IMR-90 (cell line): ENCODE measurements at regions not wholly inside any gene's neighbourhood (a gene's known extent, or its start where the extent isn't known, plus 50 kb on each side); places are given as distances from the start of the nearest gene placed in this dataset.

Source experiments
- ATAC-seq: fragments of 200-7000 bp; cut with Tn5 transposase; 2 replicates; pipeline ENCODE4 v1.9.1; 2020; ENCODE audit warnings: low read depth, mild to moderate bottlenecking, moderate library complexity
- BruUV-seq: library from RNA; stranded (reverse); fragments of 400-500 nt; replicated peaks from 2 replicates; lab custom pipeline; 2021; lab: Mats Ljungman, UMichigan
- CTCF ChIA-PET: fragments of 300-600 bp; formaldehyde crosslinking; extraction: SDS; loops from one replicate; lab custom pipeline; 2021; ENCODE audit warnings: antibody characterized with exemption; lab: Yijun Ruan, JAX
- POLR2A ChIA-PET: fragments of 300-600 bp; sonication (Branson Sonifier 250); formaldehyde crosslinking; loops from one replicate; lab custom pipeline; 2022; ENCODE audit warnings: antibody characterized with exemption; ENCODE audit not compliant: unreplicated experiment; lab: Charles Lee
- DNase-seq: peaks from one replicate; pipeline ENCODE4 v3.0.0; 2013
- H2AFZ ChIP-seq: replicated peaks from 2 replicates; pipeline ENCODE3; 2013; ENCODE audit warnings: low read length, mild to moderate bottlenecking; ENCODE audit not compliant: poor library complexity
- H2AK5ac ChIP-seq: 2 replicates; pipeline ENCODE4 v1.6.1; 2013; ENCODE audit warnings: low read depth, low read length, inconsistent platforms
- H2AK9ac ChIP-seq: replicated peaks from 2 replicates; pipeline ENCODE3; 2013; ENCODE audit warnings: mild to moderate bottlenecking, low read depth, low read length, moderate library complexity; ENCODE audit not compliant: poor library complexity
- H2BK120ac ChIP-seq: 2 replicates; pipeline ENCODE4 v1.6.1; 2013; ENCODE audit warnings: low read depth, low read length, inconsistent platforms
- H2BK15ac ChIP-seq: 3 replicates; pipeline ENCODE4 v1.6.1; 2013; ENCODE audit warnings: low read depth, low read length, inconsistent platforms
- H2BK20ac ChIP-seq: 2 replicates; pipeline ENCODE4 v1.6.1; 2013; ENCODE audit warnings: low read depth, mild to moderate bottlenecking, inconsistent platforms, low read length, moderate library complexity
- H2BK5ac ChIP-seq: 2 replicates; pipeline ENCODE4 v1.6.1; 2013; ENCODE audit warnings: mild to moderate bottlenecking, low read depth, low read length, inconsistent platforms; ENCODE audit not compliant: poor library complexity, severe bottlenecking
- H3K14ac ChIP-seq: replicated peaks from 2 replicates; pipeline ENCODE4 v1.6.1; 2013; ENCODE audit warnings: low read depth, low read length, inconsistent platforms
- H3K18ac ChIP-seq: 2 replicates; pipeline ENCODE4 v1.6.1; 2013; ENCODE audit warnings: low read depth, low read length, control low read depth
- H3K23ac ChIP-seq: 2 replicates; pipeline ENCODE4 v1.6.1; 2013; ENCODE audit warnings: low read depth, low read length, inconsistent platforms
- H3K27ac ChIP-seq: 2 replicates; pipeline ENCODE4 v1.5.1; 2013; ENCODE audit warnings: mild to moderate bottlenecking, control low read depth, low read length; ENCODE audit not compliant: insufficient read depth
- H3K27me3 ChIP-seq: 2 replicates; pipeline ENCODE4 v1.6.1; 2013; ENCODE audit warnings: low read length; ENCODE audit not compliant: control insufficient read depth, insufficient read depth
- H3K36me3 ChIP-seq: 2 replicates; pipeline ENCODE4 v1.6.1; 2013; ENCODE audit warnings: low read length, mixed read lengths; ENCODE audit not compliant: control insufficient read depth, insufficient read depth
- H3K4ac ChIP-seq: 2 replicates; pipeline ENCODE4 v1.6.1; 2013; ENCODE audit warnings: low read depth, low read length, inconsistent platforms
- H3K4me1 ChIP-seq: 2 replicates; pipeline ENCODE4 v1.6.1; 2013; ENCODE audit warnings: low read length, mixed read lengths; ENCODE audit not compliant: control insufficient read depth, insufficient read depth
- H3K4me2 ChIP-seq: 2 replicates; pipeline ENCODE4 v1.6.1; 2013; ENCODE audit warnings: low read depth, mild to moderate bottlenecking, control low read depth, low read length, moderate library complexity
- H3K4me3 ChIP-seq: 2 replicates; pipeline ENCODE4 v1.5.1; 2013; ENCODE audit warnings: low read depth, mild to moderate bottlenecking, control low read depth, low read length, moderate library complexity; ENCODE audit not compliant: insufficient read depth
- H3K56ac ChIP-seq: 2 replicates; pipeline ENCODE4 v1.6.1; 2013; ENCODE audit warnings: low read length, inconsistent platforms; ENCODE audit not compliant: insufficient read depth; ENCODE audit errors: extremely low read depth
- H3K79me1 ChIP-seq, 2 experiments: 2 replicates each; pipeline ENCODE4 v1.6.1; 2013; ENCODE audit warnings: low read length in 2 of 2, inconsistent platforms in 1 of 2, low read depth in 1 of 2
- H3K9ac ChIP-seq: 2 replicates; pipeline ENCODE4 v1.6.1; 2013; ENCODE audit warnings: low read depth, low read length, control low read depth
- H3K9me1 ChIP-seq: 2 replicates; pipeline ENCODE4 v1.6.1; 2013; ENCODE audit warnings: low read length, inconsistent platforms; ENCODE audit not compliant: insufficient read depth
- H3K9me3 ChIP-seq: 2 replicates; pipeline ENCODE4 v1.6.1; 2013; ENCODE audit warnings: low read length; ENCODE audit not compliant: control insufficient read depth, insufficient read depth
- H4K20me1 ChIP-seq: 2 replicates; pipeline ENCODE4 v1.6.1; 2013; ENCODE audit warnings: low read length, inconsistent platforms; ENCODE audit not compliant: insufficient read depth
- H4K5ac ChIP-seq: 2 replicates; pipeline ENCODE4 v1.6.1; 2013; ENCODE audit warnings: mild to moderate bottlenecking, low read depth, low read length, control low read depth
- H4K8ac ChIP-seq, 2 experiments: 2 replicates each; pipeline ENCODE4 v1.6.1; 2013; ENCODE audit warnings: low read depth in 2 of 2, low read length in 2 of 2, control low read depth in 1 of 2, inconsistent platforms in 1 of 2
- H4K91ac ChIP-seq: 2 replicates; pipeline ENCODE4 v1.6.1; 2013; ENCODE audit warnings: low read depth, low read length, inconsistent platforms; ENCODE audit not compliant: insufficient read depth
- BHLHE40 ChIP-seq: fragments of 150-350 bp; IDR thresholded peaks from 2 replicates; pipeline ENCODE4 v1.6.1; 2016; ENCODE audit warnings: mild to moderate bottlenecking, low read depth, low read length
- CEBPB ChIP-seq: IDR thresholded peaks from 2 replicates; pipeline ENCODE4 v1.6.1; 2012; ENCODE audit warnings: low read depth, low read length, improper control_type of control experiment
- CHD1 ChIP-seq: IDR thresholded peaks from 2 replicates; pipeline ENCODE4 v1.6.1; 2012; ENCODE audit warnings: low read depth, low read length, improper control_type of control experiment
- CTCF ChIP-seq: conservative IDR thresholded peaks from 2 replicates; pipeline ENCODE4 v1.5.1; 2012; ENCODE audit warnings: mild to moderate bottlenecking, low read depth, low read length, improper control_type of control experiment
- FOS ChIP-seq: fragments of 150-350 bp; IDR thresholded peaks from 2 replicates; pipeline ENCODE4 v1.6.1; 2016; ENCODE audit warnings: low read depth, low read length
- MAFK ChIP-seq: IDR thresholded peaks from 2 replicates; pipeline ENCODE4 v1.6.1; 2012; ENCODE audit warnings: low read depth, low read length, improper control_type of control experiment
- MAZ ChIP-seq: IDR thresholded peaks from 2 replicates; pipeline ENCODE4 v1.6.1; 2012; ENCODE audit warnings: low read depth, mild to moderate bottlenecking, low read length, improper control_type of control experiment, moderate library complexity, borderline replicate concordance
- MXI1 ChIP-seq: IDR thresholded peaks from 2 replicates; pipeline ENCODE4 v1.6.1; 2012; ENCODE audit warnings: low read depth, mild to moderate bottlenecking, low read length, moderate library complexity, borderline replicate concordance
- NFE2L2 ChIP-seq: fragments of 150-350 bp; IDR thresholded peaks from 2 replicates; pipeline ENCODE4 v1.6.1; 2016; ENCODE audit warnings: low read depth, mild to moderate bottlenecking, low read length
- POLR2A ChIP-seq: IDR thresholded peaks from 2 replicates; pipeline ENCODE4 v1.6.1; 2012; ENCODE audit warnings: mild to moderate bottlenecking, low read depth, low read length
- RAD21 ChIP-seq: IDR thresholded peaks from 2 replicates; pipeline ENCODE4 v1.6.1; 2012; ENCODE audit warnings: low read length, improper control_type of control experiment
- RCOR1 ChIP-seq: IDR thresholded peaks from 2 replicates; pipeline ENCODE4 v1.6.1; 2012; ENCODE audit warnings: mild to moderate bottlenecking, low read length, improper control_type of control experiment; ENCODE audit not compliant: insufficient replicate concordance
- SMC3 ChIP-seq: fragments of 150-350 bp; IDR thresholded peaks from 2 replicates; pipeline ENCODE4 v1.6.1; 2016; ENCODE audit warnings: low read depth, mild to moderate bottlenecking, antibody characterized with exemption, low read length, moderate library complexity
- USF2 ChIP-seq: fragments of 150-350 bp; IDR thresholded peaks from 2 replicates; pipeline ENCODE4 v1.6.1; 2017; ENCODE audit warnings: mild to moderate bottlenecking, antibody characterized with exemption, low read length, low read depth
- dilution Hi-C: fragments of 300-500 bp; cut with HindIII; formaldehyde crosslinking; loops from one replicate; pipeline ENCODE4 v1.14.3; 2018; ENCODE audit warnings: low sequenced_read_pairs; ENCODE audit not compliant: unreplicated experiment
- in situ Hi-C: fragments of 300-500 bp; cut with MboI; formaldehyde crosslinking; loops from 3 replicates; pipeline ENCODE4 v1.14.3; 2019; ENCODE audit warnings: low sequenced_read_pairs, inconsistent platforms, mixed read lengths
- intact Hi-C: fragments of 100-400 bp; cut with micrococcal nuclease; formaldehyde crosslinking; loops from 2 replicates; pipeline ENCODE4 v1.10.0; 2022

GRCh38 chr16:19967561-19967960 lies 82.9 kb upstream of the GPRC5B start:
- TF ChIP-seq CEBPB (no peak), RAD21 (no peak), POLR2A (no peak), RCOR1 (no peak), FOS (no peak), BHLHE40 (no peak), USF2 (no peak), NFE2L2 (no peak), CTCF (no peak), SMC3 (no peak), MAZ (no peak), MAFK (no peak), CHD1 (no peak), MXI1 (no peak)
- Histone ChIP-seq H4K5ac (no peak overlapping the region), H2BK120ac (no peak overlapping the region), H3K56ac (no peak overlapping the region), H3K36me3 (no peaks in the 10 kb centered on the region), H2AFZ (no peak overlapping the region), H4K8ac (no peak overlapping the region), H3K27ac (no peak overlapping the region), H3K27me3 (no peaks in the 10 kb centered on the region), H3K4me2 (no peak overlapping the region), H2AK9ac (no peak overlapping the region), H3K23ac (no peak overlapping the region), H2BK5ac (no peak overlapping the region), H3K4me1 (no peaks in the 10 kb centered on the region), H4K20me1 (no peaks in the 10 kb centered on the region), H3K9me1 (no peaks in the 10 kb centered on the region), H2BK15ac (no peak overlapping the region), H3K4me3 (no peak overlapping the region), H3K79me1 (no peaks in the 10 kb centered on the region), H3K9ac (no peak overlapping the region), H3K9me3 (no peaks in the 10 kb centered on the region), H4K91ac (no peak overlapping the region), H2AK5ac (no peak overlapping the region), H3K4ac (no peak overlapping the region), H3K14ac (no peak overlapping the region), H3K18ac (no peak overlapping the region), H2BK20ac (no peak overlapping the region)
- no peak for DNase-seq
- no TSS peak for BruUV-seq
- ATAC-seq, result no peak
- in situ Hi-C loops (no loop called here), dilution Hi-C loops (no loop called here), intact Hi-C loops (no loop called here)
- ChIA-PET POLR2A (no interaction called here), CTCF (no interaction called here)
